Liver (tissue), 7 donors: ENCODE measurements at regions not wholly inside any gene's neighbourhood (a gene's known extent, or its start where the extent isn't known, plus 50 kb on each side); places are given as distances from the start of the nearest gene placed in this dataset.

ENCODE experiments used
- DNase-seq: peaks from one replicate; pipeline ENCODE4 v3.0.0-alpha.2; 2017; ENCODE audit warnings: low spot score
- H3K27ac ChIP-seq, 2 donors: one replicate each; pipeline ENCODE4 v1.7.0; 2013; ENCODE audit warnings: inconsistent platforms in 2 of 2, low read length in 2 of 2, control low read depth in 1 of 2, low read depth in 1 of 2, mild to moderate bottlenecking in 1 of 2
- H3K27me3 ChIP-seq, 4 donors: one replicate each; pipeline versions ENCODE4 v1.6.1 to v1.7.0; 2013; ENCODE audit warnings: low read length in 3 of 4, inconsistent platforms in 1 of 4, mild to moderate bottlenecking in 1 of 4, moderate library complexity in 1 of 4; ENCODE audit not compliant: control insufficient read depth in 4 of 4, insufficient read depth in 4 of 4
- H3K36me3 ChIP-seq, 4 donors: one replicate each; pipeline versions ENCODE4 v1.6.1 to v1.7.0; 2013; ENCODE audit warnings: low read length in 3 of 4, mild to moderate bottlenecking in 3 of 4, low read depth in 1 of 4, moderate library complexity in 1 of 4; ENCODE audit not compliant: control insufficient read depth in 4 of 4, insufficient read depth in 3 of 4
- H3K4me1 ChIP-seq, 4 donors: one replicate each; pipeline versions ENCODE4 v1.6.1 to v1.7.0; 2013; ENCODE audit warnings: low read length in 3 of 4, mild to moderate bottlenecking in 3 of 4, moderate library complexity in 1 of 4; ENCODE audit not compliant: control insufficient read depth in 4 of 4, insufficient read depth in 4 of 4
- H3K4me3 ChIP-seq, 3 donors: one replicate each; pipeline versions ENCODE4 v1.6.1 to v1.7.0; 2013; ENCODE audit warnings: low read length in 3 of 3, control low read depth in 1 of 3, low read depth in 1 of 3, mild to moderate bottlenecking in 1 of 3
- H3K9ac ChIP-seq, 2 donors: one replicate each; pipeline ENCODE4 v1.7.0; 2013; ENCODE audit warnings: low read length in 2 of 2, mild to moderate bottlenecking in 2 of 2, moderate library complexity in 2 of 2, control low read depth in 1 of 2, low read depth in 1 of 2
- H3K9me3 ChIP-seq, 4 donors: one replicate each; pipeline versions ENCODE4 v1.6.1 to v1.7.0; 2013; ENCODE audit warnings: low read length in 3 of 4; ENCODE audit not compliant: control insufficient read depth in 4 of 4
- EGR1 ChIP-seq, 2 donors: IDR thresholded peaks; 2 replicates each; pipeline ENCODE4 v1.6.1; 2016 to 2018; ENCODE audit warnings: antibody characterized with exemption in 2 of 2, low read depth in 2 of 2
- FOXA2 ChIP-seq: IDR thresholded peaks from 2 replicates; pipeline ENCODE4 v1.6.1; 2016; ENCODE audit warnings: antibody characterized with exemption
- GABPA ChIP-seq, 2 donors: IDR thresholded peaks in 1 of 2; conservative IDR thresholded peaks in 1 of 2; 2 replicates each; pipeline ENCODE4 v1.6.1; 2016; ENCODE audit warnings: antibody characterized with exemption in 2 of 2, mild to moderate bottlenecking in 1 of 2, moderate library complexity in 1 of 2
- HNF4A ChIP-seq, 2 donors: conservative IDR thresholded peaks; 2 replicates each; pipeline ENCODE4 v1.6.1; 2016; ENCODE audit warnings: antibody characterized with exemption in 2 of 2, mild to moderate bottlenecking in 2 of 2
- HNF4G ChIP-seq: IDR thresholded peaks from 2 replicates; pipeline ENCODE4 v1.6.1; 2016; ENCODE audit warnings: antibody characterized with exemption
- RAD21 ChIP-seq, 2 donors: IDR thresholded peaks; 2 replicates each; pipeline ENCODE4 v1.6.1; 2016; ENCODE audit warnings: antibody characterized with exemption in 2 of 2, mild to moderate bottlenecking in 2 of 2
- RXRA ChIP-seq, 2 donors: IDR thresholded peaks; 2 replicates each; pipeline ENCODE4 v1.6.1; 2017 to 2018; ENCODE audit warnings: antibody characterized with exemption in 2 of 2, mild to moderate bottlenecking in 1 of 2
- YY1 ChIP-seq: IDR thresholded peaks from 2 replicates; pipeline ENCODE4 v1.6.1; 2016; ENCODE audit warnings: antibody characterized with exemption, mild to moderate bottlenecking
- ZBTB33 ChIP-seq: IDR thresholded peaks from 2 replicates; pipeline ENCODE4 v1.6.1; 2016; ENCODE audit warnings: antibody characterized with exemption
- WGBS: extraction: QIAGEN DNeasy Blood & Tissue Kit; methylation state at CpG from one replicate; pipeline ENCODE4 v1.1.7; 2013; 5-methylcytosine and 5-hydroxymethylcytosine counted together
- TF ChIP-seq, protein P1 (sequence below): IDR thresholded peaks from 2 replicates; pipeline ENCODE4 v1.6.1; 2016; ENCODE audit warnings: antibody characterized with exemption, mild to moderate bottlenecking
- TF ChIP-seq, protein P2 (sequence below): IDR thresholded peaks from 2 replicates; pipeline ENCODE4 v1.6.1; 2016; ENCODE audit warnings: antibody characterized with exemption
- donor health status: healthy.
- donor health status: healthy.
- donor health status: healthy.
- donor health status: healthy.

DNA sequence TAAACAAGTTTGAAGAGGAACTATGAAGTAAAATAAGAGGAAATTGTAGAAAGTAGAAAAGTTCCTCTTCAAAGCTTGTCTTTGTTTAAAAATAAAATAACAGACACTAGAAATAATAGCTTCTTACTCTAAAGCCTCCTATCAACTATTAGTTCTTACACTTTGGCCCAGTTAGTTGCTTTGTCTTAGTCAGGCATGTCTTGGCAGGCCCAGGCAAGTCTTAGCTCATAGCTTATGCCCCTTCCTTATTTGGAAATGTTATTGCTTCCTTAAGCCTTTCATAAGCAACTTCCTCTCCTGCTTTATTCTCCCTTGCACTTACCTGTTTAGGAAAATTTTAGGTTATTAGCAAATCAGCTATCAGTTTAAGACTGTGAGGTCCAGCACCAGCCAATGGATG is 950.6 kb upstream of the LRATD1 start:
- TF ChIP-seq GABPA (IDR thresholded peaks at IDR 0.05 in 1 of 2, conservative IDR thresholded peaks at IDR 0.05 in 1 of 2) (no peak), HNF4G (no peak), ZBTB33 (no peak)
- TF ChIP-seq, protein P1, sequence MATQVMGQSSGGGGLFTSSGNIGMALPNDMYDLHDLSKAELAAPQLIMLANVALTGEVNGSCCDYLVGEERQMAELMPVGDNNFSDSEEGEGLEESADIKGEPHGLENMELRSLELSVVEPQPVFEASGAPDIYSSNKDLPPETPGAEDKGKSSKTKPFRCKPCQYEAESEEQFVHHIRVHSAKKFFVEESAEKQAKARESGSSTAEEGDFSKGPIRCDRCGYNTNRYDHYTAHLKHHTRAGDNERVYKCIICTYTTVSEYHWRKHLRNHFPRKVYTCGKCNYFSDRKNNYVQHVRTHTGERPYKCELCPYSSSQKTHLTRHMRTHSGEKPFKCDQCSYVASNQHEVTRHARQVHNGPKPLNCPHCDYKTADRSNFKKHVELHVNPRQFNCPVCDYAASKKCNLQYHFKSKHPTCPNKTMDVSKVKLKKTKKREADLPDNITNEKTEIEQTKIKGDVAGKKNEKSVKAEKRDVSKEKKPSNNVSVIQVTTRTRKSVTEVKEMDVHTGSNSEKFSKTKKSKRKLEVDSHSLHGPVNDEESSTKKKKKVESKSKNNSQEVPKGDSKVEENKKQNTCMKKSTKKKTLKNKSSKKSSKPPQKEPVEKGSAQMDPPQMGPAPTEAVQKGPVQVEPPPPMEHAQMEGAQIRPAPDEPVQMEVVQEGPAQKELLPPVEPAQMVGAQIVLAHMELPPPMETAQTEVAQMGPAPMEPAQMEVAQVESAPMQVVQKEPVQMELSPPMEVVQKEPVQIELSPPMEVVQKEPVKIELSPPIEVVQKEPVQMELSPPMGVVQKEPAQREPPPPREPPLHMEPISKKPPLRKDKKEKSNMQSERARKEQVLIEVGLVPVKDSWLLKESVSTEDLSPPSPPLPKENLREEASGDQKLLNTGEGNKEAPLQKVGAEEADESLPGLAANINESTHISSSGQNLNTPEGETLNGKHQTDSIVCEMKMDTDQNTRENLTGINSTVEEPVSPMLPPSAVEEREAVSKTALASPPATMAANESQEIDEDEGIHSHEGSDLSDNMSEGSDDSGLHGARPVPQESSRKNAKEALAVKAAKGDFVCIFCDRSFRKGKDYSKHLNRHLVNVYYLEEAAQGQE: no peak
- Histone ChIP-seq H3K9me3 (peaks cover 0 to 2% (median 0%) of the 10 kb centered on the region in 4 donors), H3K27ac (no peak overlapping the region), H3K9ac (no peak overlapping the region), H3K4me1 (no peaks in the 10 kb centered on the region), H3K4me3 (no peak overlapping the region), H3K36me3 (no peaks in the 10 kb centered on the region), H3K27me3 (no peaks in the 10 kb centered on the region)
- no peak for DNase-seq

GRCh38 chr2:13682540-13683272 is 949.8 kb upstream of the LRATD1 start:
- H3K27me3 ChIP-seq: no peaks in the 10 kb centered on the region
- TF ChIP-seq, protein P2, sequence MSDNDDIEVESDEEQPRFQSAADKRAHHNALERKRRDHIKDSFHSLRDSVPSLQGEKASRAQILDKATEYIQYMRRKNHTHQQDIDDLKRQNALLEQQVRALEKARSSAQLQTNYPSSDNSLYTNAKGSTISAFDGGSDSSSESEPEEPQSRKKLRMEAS: no peak
- TF ChIP-seq RXRA (IDR thresholded peaks at IDR 0.05): no peak
- TF ChIP-seq ZBTB33: no peak
- H3K27ac ChIP-seq: no peak overlapping the region
- DNase-seq: no peak
- H3K4me1 ChIP-seq: no peaks in the 10 kb centered on the region
- no peak overlapping the region for H3K4me3 ChIP-seq
- H3K36me3 ChIP-seq: no peaks in the 10 kb centered on the region
- 40% methylated on average over 4 of the region's 4 CpGs for WGBS
- H3K9me3 ChIP-seq: peaks cover 0 to 2% (median under 1%) of the 10 kb centered on the region in 4 donors
- H3K9ac ChIP-seq: no peak overlapping the region

GRCh38 chr2:13686262-13686661 is 946.3 kb upstream of the LRATD1 start:
- Histone ChIP-seq H3K4me1 (no peaks in the 10 kb centered on the region), H3K27me3 (no peaks in the 10 kb centered on the region), H3K27ac (no peak overlapping the region), H3K4me3 (no peak overlapping the region), H3K9ac (no peak overlapping the region), H3K36me3 (no peaks in the 10 kb centered on the region), H3K9me3 (peaks cover 0 to 4% (median 3%) of the 10 kb centered on the region in 4 donors)
- WGBS: 60% methylated on average over 1 of the region's 1 CpG
- DNase-seq: no peak
- TF ChIP-seq YY1 (no peak), RAD21 (IDR thresholded peaks at IDR 0.05) (no peak), HNF4A (conservative IDR thresholded peaks at IDR 0.05) (no peak), GABPA (IDR thresholded peaks at IDR 0.05 in 1 of 2, conservative IDR thresholded peaks at IDR 0.05 in 1 of 2) (no peak), FOXA2 (no peak), EGR1 (IDR thresholded peaks at IDR 0.05; ENCODE audit: low read depth in 2 of 2) (no peak)
